HG02798 (cell line): ENCODE measurements at regions not wholly inside any gene's neighbourhood (a gene's known extent, or its start where the extent isn't known, plus 50 kb on each side); places are given as distances from the start of the nearest gene placed in this dataset.

Experiments
- ATAC-seq: cut with Tn5 transposase; IDR thresholded peaks from one replicate; pipeline ENCODE4 v1.9.1; 2021; ENCODE audit warnings: mild to moderate bottlenecking; ENCODE audit not compliant: unreplicated experiment, poor library complexity

DNA sequence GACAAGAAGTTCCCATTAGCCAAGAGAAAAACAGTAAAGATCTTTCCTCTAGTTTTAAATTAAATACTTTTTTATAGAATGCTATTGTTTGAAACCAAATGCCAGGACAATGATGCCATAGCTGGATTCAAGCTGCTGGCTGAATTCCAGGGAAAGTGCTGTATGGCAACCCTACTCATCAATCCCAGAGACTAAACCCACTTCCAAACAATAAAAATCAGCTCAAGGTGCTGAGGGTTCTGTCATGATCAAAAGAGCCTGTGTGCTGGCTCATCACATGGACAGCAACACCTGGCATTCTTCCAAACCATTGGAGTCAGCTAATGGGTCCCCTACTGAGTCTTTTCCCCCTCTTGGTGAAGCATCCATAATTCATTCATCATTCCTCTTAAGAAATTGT, 53.7 kb upstream of the PARD3B start:
- no peak for ATAC-seq

DNA sequence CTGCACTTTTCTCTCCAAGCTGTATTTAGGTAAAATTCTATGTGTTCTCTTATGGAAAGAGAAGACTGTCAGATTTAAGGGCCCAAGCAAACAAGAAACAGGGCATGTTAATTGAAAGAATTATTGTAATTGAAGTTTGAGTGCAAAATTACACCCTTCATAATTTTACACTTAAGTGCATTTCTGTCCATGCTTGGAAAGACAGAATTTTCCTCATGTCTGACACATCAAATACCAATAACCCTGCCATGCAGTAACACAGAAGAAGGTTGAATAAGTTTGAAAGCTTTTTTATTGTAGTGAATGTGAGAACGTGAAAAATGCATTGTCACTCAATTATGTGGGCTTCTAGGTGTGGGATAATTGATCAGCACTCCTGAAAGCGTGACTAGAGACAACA, 52.9 kb upstream of the PARD3B start:
- no peak for ATAC-seq

DNA sequence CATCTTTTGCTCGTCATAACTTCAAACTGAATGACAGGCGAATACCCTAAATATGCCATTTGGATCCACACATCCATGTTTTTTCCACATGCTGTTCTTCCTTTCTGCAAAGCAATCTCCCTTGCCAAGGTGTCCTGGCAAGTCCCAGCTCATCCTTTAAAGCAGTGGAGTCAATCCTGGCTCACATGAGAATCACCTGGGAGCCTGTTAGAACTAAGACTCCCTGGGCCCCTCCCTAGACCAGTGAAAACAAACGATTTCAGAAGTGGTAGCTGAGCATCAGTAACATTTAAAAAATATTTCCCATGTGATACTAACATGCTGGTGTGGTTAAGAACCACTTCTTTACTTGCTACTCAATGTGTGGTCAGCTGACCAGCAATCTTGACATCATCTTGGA, 50.6 kb upstream of the PARD3B start:
- ATAC-seq = no peak

DNA sequence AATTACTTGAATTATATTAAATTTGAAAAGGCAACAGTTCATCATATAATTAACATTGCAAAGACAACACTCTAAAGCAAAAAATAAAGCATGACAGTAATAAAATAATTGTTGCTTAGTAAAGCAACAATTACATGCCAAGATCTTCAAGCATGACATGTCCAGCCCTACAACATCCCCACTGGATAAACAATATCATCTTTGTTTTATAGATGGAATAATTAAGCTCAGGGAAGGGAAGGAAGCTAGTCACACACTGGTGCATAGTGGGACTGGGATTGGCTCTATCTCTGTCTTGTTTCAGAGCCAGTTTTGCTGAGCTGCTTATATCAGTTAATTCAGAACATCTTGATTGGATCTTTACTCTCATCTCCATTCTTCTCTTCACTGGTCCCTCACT, 49.9 kb upstream of the PARD3B start:
- ATAC-seq = no peak
